ENCODE measurements at regions not wholly inside any gene's neighbourhood (a gene's known extent, or its start where the extent isn't known, plus 50 kb on each side); places are given as distances from the start of the nearest gene placed in this dataset.

DNA sequence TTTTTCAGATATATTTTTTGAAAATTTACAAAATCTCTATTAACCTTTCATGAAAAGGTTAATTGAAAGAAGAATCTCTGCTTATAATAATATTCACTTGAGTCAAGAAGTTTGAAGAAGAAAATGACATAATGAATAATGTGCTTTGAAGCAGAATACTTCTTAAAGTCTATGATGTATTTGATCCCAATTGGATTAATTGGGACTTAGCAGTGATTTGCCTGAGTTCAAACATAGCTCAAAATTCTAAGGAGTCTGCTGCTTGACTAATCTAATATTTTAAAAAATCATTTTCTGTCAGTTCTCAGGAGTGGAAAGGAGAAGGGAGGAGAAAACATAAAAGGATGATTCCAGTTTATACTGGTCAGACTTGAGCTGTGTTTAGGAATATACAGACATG lies 1150.4 kb upstream of the INTU start:
- ATAC-seq (ENCODE audit: low FRiP score) (no peak), DNase-seq (ENCODE audit: low spot score) (no peak)
- TF ChIP-seq CTCF (IDR thresholded peaks at IDR 0.05) = no peak

GRCh38 chr4:126486377-126486776 lies 1146.4 kb upstream of the INTU start:
- TF ChIP-seq CTCF (IDR thresholded peaks at IDR 0.05) = no peak
- no peak for DNase-seq (ENCODE audit: low spot score)

DNA sequence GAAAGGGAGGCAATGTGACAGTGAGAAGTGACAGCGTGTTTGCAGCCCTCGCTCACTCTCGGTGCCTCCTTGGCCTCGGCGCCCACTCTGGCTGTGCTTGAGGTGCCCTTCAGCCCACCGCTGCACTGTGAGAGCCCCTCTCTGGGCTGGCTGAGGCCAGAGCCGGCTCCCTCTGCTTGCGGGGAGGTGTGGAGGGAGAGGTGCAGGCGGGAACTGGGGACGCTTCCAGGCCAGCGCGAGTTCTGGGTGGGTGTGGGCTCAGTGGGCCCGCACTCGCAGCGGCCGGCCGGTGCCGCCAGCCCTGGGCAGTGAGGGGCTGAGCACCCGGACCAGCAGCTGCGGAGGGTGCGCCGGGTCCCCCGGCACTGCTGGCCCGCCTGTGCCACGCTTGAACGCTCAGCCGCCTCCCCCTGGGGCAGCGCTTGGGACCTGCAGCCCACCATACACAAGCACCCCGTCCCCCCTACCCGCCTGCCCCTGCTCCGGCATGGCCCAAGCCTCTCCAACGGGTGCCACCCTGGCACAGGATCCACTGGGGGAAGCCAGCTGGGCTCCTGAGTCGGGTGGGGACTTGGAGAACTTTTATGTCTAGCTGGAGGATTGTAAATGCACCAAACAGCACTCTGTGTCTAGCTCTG lies 1142.8 kb upstream of the INTU start:
- ATAC-seq (ENCODE audit: low FRiP score) = no peak
- no peak for DNase-seq (ENCODE audit: low spot score)
- no peak for TF ChIP-seq CTCF (IDR thresholded peaks at IDR 0.05)

More at GRCh38 chr4:126486377-126486776, 1146.4 kb upstream of the INTU start:
- ATAC-seq (ENCODE audit: low FRiP score) = no peak

DNA sequence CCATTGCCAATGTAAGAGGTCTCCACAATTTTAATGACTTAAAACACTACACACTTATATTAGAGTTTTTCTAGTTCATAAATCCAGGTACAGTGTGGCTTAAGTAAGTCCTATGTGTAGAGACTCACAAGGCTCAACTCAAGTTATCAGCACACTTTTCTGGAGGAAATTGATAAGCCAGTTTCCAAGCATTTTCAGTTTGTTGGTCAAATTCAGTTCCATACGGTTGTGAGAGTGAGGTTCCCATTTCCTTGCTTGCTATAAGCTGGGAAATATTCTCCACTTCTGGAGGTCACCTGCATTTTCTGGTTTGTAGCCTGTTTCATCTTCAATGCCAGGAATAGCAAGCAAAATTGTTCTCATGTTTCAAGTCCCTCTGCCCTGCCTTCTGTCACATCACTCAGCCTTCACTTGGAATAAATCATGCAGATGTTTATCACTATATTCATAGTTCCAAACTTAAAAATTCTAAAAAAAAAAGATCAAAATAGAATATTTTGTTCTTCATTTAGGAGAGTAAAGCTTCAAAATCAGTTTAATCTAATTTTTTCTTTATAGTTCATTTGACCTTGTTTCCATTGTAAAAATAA lies 1137.5 kb upstream of the INTU start:
- DNase-seq (ENCODE audit: low spot score) = no peak
- ATAC-seq (ENCODE audit: low FRiP score) = no peak
- TF ChIP-seq CTCF (IDR thresholded peaks at IDR 0.05) = no peak

- TF ChIP-seq CTCF (IDR thresholded peaks at IDR 0.05) = no peak
- ATAC-seq (ENCODE audit: low FRiP score) = no peak
- DNase-seq (ENCODE audit: low spot score) = no peak
Measured at GRCh38 chr4:126512979-126513378, 1119.8 kb upstream of the INTU start.

DNA sequence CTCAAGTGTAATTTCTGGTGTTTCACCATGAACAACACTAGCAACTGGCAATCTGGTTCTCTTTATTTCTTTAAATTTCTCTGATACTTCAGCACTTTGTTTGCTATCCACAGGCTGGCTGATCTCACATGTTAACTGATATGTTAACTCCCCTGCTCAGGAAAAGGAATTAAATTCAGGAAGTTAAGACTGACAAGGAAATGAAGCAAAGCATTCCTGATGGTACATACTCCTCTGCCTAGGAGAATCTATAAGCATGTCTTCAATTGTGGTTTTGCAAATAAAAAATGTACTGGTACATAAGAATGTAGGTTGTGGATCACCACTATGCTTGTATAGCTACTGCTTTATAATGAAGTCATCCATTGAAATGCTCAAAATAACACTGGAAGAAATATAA lies 1119.2 kb upstream of the INTU start:
- no peak for ATAC-seq (ENCODE audit: low FRiP score)

More for the DNA sequence above, 1119.2 kb upstream of the INTU start:
- TF ChIP-seq CTCF (IDR thresholded peaks at IDR 0.05) = no peak
- DNase-seq (ENCODE audit: low spot score) = no peak

All from omental fat pad (tissue), 3 donors.